HG02623 (cell line): ENCODE measurements at regions not wholly inside any gene's neighbourhood (a gene's known extent, or its start where the extent isn't known, plus 50 kb on each side); places are given as distances from the start of the nearest gene placed in this dataset.
"Not testable (repeated sequence)": the region's sequence is repeated elsewhere in the genome, so short reads cannot be mapped to it uniquely, and the experiment has no call there.

Experiments used
- ATAC-seq: cut with Tn5 transposase; IDR thresholded peaks from one replicate; pipeline ENCODE4 v1.9.1; 2021; ENCODE audit warnings: moderate library complexity; ENCODE audit not compliant: unreplicated experiment

DNA sequence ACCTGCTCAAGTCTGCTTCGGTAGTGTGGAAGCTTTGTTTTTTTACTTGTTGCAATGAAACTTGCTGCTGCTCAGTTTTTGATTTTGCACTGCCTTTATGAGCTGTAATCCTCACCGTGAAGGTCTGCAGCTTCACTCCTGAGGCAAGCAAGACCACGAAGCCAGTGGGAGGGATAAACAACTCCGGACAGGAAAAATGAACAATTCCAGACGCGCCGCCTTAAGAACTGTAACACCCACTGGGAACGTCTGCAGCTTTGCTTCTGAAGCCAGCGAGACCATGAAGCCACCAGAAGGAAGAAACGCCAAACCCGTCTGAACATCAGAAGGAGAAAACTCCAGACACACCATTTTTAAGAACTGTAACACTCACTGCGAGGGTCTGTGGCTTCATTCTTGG, 245.7 kb upstream of the REG3G start:
- no peak for ATAC-seq

DNA sequence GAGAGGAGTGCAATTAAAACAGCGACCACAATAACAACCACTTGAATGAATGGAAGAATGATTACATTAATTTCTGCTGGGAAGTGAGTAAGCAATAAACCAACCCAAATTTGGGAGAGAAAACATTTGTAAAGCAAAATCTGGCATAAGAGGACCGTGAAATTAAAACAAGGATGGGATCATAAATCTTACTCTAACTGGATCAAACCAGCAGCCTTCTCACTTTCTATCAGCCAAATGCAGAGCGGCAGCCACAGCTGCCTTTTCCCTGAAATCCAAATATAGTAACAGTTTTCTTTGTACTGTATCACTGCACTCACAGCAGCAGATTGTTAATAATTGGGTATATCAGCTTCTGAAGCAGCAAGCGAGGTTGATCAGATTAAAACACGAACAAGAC, 245.2 kb upstream of the REG3G start:
- ATAC-seq = no peak

DNA sequence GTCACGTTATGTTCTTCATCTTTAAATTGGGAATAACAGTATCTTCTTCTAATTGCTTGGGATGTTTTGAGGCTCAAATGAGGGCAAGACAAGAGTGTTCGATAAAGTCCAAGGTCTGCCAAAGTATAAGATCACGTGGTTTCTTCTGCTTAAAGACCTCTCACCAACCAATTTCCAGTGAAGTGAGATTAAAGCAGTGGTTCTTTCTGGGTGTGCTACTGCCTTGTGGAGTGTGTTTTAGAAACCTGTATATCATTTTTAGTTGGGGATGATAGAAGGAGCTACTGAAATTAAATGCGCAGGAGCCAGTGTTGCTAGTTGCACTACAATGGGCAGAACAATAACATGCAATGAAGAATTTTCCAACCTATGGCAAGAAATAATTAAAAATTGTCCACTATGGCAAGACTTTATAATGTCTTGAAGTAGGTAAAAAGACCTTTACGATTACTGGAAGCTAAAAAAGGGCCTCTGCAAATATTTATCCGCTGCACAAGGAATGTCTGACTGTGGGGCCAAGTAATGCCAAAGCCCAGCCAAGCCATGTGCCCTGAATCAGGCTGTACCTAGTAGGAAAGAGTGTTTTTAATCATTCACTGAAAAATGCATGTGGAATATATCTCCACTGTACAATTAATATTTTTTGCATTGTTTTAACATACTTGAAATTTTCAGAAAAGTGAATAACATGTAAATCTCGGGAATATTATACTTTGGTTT, 244.5 kb upstream of the REG3G start:
- no peak for ATAC-seq

DNA sequence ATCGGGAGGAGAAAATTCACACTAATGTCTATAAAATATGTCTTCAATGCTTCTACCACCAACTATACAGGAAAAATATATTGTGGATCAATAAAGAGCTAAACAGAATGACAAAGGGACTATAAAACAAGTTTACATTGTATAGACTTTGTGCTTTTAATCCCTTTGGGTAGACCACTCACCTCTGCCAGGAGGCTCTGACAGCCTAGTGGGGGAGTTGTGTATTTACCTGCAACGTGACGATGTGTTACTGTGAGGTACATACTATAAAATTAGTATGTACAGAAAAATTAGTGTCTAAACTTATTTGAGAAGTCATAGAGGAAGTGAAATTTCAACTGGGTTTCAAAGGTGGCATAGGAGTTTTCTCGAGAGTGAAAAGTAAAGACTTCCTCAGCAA, 243.3 kb upstream of the REG3G start:
- no peak for ATAC-seq

DNA sequence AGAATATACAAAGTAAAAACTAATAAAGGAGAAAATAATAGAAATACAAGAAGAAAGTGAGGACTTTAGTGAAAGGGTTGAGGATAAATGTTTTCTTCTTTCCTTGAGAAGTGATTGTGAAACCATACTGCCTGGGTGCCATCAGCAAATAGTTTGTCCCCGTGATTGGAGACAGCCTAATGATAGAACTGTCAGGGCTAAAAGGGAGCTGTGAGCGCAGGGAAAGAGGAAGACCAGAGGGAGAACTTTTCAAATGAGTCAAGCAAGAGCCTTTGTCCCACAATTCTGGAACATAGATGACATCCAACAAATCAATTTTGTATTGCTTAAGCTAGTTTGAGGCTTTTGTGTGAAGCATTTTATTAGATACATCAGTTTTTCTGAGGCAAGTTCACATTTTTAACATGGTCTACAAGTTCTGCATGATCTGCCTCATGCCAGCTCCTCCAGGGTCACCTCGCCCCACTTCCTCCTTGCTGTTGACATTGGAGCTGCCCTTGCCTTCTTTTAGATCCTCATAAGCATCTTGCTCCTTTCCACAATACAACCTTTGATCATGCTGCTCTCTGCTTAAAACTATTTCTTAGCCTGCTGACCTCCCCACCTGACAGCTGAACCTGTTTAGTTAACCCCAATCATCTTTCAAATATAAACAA, 213.4 kb upstream of the REG3G start:
- no peak for ATAC-seq

DNA sequence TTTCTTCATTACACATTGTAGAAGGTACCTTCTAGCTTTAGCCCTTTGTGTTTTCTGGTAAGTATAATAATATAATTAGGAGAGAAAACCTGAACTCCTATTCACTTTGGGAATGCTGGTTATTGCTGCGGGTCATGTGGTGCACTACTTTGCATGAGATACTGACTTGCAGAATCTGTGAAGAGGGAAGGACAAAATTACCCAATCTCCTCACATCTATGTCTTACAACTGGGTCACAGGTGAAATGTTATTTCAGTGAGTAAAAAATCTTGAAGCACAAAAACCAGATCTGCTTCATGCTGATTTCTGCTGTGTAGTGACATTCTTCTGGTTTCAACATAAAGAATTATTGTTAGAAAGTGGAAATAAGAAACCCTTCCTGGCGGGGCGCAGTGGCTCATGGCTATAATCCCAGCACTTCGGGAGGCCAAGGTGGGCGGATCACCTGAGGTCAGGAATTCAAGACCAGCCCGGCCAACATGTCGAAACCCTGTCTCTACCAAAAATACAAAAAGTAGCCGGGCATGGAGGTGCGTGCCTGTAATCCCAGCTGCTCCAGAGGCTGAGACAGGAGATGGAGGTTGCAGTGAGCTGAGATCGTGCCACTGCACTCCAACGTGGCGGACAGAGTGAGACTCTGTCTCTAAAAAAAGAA, 211.0 kb upstream of the REG3G start:
- no peak for ATAC-seq

DNA sequence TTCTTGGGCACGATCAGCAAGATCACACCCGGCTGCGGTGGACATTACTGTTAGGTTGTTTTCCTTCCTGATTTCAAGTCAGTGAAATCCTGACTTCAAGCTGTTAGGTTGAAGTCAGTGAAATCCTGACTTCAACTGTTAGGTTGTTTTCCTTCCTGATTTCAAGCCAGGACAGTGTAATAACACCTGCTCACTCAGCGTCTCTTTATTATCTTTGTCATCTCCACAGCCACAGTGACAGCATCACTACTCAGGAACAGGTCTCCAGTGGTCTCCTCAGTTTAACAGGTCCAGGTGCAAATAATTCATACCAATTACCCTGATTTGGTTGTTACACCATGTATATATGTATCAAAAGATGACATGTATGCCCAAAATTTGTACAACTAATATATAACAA, 208.1 kb upstream of the REG3G start:
- no peak for ATAC-seq

DNA sequence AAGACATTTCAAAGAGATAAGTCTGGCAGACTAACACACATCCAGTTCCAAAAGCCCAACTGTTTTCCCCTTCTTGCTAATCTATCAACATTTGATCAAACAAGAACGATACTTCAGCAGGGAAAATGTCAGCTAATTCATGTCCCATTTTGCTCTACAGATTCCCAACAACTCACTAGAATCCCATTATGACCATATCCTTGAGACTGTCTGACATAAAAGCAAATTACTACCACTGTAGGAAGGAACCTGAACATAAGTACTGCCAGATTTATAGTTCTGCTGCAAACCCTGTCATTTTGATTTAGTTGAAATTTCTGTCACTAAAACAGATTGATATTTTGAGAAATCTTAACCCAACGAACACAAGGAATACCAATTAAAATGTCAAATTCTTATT, 193.0 kb upstream of the REG3G start:
- ATAC-seq = no peak

DNA sequence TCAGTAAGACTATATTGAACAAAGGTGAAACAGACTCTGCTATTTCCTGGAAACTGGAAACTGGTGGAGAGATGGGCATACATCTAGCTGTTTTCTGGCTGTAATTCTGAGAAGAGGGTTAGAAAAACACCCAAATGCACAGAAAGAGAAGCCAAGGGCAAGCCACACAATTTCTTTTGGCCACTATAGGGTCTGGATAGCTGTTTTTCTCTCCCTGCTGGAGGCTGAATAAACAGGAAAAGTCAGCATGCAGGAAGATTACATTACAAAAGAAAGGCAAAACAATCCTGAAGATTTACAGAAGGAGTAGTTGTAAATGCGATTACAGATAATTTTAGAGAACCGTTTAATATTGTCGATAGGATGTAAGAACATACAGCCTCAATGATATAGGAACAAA, 186.2 kb upstream of the REG3G start:
- no peak for ATAC-seq

DNA sequence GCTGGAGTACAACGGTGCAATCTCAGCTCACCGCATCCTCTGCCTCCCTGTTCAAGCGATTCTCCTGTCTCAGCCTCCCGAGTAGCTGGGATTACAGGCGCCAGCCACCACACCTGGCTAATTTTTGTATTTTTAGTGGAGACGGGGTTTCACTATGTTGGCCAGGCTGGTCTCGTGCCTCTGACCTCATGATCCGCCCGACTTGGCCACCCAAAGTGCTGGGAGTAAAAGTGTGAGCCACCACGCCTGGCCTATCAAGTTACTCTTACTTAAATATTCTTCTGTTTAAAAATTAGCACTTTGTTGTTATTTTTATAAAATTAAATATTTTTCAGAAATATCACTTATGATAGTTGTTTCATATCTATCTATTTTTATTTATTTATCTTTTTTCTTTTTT, 185.2 kb upstream of the REG3G start:
- ATAC-seq = not testable (repeated sequence)

DNA sequence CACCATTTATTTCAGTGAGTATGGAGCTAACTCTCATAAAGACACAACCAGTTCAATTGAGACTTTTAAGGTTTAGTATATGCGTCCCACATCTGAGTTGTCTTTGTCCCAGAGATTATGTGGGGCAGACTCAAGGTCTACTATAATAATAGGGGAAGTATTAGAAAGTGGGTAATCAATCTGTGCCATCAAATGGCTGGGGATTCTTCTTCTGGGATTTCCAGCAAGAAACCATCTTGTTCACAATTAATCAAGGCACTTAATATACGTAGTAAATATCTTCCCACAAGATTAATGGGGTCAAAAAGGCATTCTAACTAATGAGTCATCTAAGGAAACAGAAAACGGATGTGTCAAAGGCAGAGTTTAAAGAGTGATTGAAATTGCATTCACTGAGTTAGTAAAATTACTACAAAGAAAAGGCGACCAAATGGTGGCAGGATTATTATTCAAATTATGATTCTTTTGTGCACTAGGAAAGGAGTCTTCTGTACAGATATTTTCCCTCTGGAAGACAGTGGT, 179.8 kb upstream of the REG3G start:
- no peak for ATAC-seq

DNA sequence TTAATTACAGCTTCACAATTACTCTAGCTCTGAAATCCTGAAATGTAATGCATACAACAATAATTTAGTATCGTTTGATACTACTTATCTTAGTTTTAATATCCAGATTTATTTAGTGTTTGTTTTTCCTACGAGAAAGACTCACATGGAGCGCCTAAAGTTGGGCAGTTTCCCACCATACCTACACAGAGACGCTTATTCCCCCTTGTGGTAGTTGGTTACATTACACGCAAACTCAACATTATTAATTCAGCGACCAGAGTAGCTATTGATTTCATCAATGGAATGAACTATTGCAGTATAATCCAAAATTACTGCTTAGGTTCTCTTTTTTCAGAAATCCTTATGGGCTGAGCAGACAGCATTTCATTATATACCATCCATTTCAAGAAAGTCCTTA, 164.0 kb upstream of the REG3G start:
- ATAC-seq = peak; percentile 61

DNA sequence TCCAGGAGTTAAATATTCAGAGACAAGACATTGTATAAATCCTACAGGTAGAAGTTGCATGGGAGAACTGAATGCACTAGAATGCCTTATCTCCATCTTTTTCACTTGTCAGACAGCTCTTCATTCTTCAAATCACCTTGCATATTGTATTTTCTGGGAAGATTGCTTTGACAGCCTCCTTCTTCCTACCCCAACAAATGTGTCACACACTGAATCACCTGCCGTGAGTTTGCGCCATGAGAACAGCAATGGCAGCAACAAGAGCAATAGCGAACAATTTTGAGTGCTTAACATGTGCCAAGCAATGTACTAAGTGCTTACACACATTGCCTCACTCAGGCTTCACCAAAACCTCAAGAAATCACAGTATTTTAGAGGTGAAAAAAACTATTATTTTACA, 161.3 kb upstream of the REG3G start:
- ATAC-seq = no peak

DNA sequence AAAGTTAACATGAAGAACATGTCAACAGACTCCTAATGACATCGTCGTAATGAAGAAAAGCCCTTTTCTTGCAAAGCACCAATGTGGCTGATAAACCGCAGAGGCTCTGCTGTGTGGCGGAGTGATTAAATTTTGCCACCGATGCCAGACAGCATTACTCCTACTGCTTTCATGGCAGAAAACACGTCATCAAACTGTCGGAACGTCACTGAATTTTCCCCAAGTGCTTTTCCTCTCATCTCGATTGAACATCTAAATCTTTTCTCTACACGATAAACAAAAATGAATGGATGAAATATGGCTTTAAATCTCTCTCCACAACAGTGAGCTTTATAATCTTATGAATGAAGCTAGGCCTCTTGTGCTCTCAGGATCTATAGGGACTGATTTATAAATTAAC, 159.8 kb upstream of the REG3G start:
- ATAC-seq = no peak

DNA sequence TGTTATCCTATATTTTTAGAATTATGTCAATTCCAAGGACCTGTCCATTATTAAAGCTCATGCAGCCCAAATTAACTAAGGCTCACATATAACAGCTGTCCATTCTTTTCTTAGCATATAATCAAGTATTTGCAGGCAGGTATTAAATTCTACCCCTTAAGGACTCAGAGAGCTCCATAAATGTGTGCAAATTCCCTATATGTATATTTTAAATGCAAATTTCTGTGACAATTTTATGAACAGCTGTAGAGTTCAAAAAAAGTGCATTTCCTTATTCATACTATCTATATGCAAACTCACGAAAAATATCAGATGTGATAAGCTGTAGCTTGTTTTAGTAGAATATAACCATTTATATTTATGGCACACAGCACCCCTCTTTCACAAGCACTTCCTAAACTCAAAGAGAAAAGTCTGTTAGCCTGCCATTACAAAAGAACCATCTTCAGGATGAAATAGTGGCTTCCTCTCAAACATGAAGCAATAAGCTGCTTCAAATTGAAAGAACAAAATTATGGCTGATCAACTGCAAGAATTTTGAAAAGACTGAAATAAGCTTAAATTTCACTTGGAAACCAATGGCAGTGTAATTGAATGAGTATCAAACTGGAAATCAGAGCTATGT, 155.0 kb upstream of the REG3G start:
- ATAC-seq = no peak

DNA sequence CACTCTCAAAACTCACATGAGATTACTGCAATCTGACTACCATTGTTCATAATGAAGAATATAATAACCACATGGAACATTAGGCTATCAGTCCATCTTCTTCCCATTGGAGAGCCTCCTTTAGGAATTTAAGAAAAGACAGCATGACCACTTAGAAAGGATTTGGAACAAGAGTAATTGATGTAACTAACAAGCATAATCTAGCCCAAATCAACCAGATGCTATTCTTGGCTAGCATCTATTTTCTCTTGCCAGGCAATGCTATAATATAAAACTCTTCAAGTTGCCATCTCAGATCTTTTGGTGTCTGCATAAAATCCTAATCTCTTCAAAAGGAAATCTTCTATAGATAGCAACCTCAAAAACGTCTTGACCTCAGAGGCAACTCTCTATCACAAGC, 152.0 kb upstream of the REG3G start:
- no peak for ATAC-seq

DNA sequence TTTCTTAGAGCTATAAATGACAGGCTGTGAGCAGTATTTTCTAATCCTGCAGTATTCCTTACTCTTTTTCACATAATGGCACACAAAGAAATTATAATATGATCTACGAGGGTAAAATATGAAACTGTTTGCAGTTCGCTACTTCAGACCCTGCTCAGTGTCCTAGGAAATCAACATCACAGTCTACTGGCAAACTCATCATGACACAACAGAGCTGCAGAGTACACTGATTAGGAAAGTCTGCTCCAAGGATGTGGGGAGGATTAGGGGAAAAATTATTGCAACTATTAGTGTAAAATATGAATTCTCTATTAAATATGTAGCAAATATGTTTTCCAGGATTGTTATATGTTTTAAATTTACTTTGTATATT, 149.2 kb upstream of the REG3G start:
- ATAC-seq = no peak

DNA sequence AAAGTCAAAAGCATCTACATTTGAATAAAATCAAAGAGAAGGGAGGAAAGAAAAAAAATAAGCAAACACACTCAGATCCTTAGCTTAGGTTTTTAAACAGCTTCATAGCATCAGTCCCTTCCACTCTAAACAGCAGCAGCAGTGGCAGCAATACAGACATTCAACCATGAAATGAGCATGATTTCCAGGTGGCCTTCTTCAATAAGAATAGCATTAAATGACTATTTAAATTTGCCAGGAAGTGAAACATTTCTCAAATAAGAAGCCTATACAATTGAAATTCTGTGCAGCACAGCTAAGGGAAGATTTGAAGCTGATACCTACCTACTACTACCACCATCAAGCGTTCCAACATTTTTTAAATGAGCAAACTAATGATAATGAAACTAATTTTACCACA, 138.1 kb upstream of the REG3G start:
- ATAC-seq = no peak

DNA sequence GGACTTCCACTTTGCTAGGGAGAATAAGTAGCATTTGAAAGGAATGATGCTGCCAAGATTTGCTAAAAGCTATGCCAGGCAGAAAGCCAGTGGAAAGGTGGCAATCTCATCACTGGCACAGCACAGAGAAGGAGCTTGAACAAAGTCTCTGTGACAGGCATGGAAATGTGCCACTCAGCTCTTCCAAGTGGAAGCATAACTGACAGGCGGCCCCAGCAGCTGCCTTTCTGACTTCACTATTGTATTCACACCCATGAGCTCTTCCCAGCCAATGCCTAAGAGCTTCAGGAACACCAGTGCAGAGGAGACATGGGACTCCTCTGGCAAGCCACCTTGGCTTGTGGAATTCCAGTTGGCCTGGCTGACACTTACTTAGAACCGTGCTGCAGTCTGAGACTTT, 134.6 kb upstream of the REG3G start:
- no peak for ATAC-seq

DNA sequence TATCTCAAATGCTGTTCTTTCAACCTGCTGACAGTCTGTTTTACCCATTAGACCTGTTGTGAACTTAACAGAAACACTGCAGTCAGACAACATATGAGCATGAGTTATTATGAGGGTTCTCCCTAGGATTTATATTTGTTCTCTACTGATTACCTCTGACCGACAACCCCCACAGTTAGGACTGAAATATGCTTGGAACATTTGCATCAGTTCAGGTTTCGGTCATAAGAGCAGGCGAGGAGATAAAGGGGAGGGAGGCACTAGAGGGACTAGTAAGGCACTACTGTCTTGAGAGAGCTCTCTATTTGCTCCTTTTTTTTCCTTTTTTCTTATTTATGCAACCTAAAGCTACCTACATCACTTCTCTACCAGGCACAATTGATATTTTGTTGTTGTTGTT, 133.2 kb upstream of the REG3G start:
- no peak for ATAC-seq

DNA sequence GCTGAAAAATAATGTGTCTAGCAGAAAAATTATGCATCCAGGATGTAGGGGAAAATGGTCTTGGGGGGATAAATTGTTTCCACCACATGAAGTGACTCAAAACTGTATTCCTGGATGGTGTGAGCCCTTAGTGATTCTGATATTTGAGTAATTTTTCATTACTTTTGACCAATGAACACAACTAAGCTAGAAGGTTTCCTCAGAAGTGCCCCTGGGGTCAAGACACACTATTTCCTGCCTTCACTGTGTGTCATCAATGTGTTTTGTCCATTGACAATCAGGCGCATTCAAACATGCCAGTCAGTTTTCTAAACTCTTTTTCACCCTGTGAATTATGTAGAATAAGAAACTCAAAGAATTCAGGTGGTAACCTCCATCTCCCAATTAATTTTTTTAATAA, 130.5 kb upstream of the REG3G start:
- no peak for ATAC-seq

DNA sequence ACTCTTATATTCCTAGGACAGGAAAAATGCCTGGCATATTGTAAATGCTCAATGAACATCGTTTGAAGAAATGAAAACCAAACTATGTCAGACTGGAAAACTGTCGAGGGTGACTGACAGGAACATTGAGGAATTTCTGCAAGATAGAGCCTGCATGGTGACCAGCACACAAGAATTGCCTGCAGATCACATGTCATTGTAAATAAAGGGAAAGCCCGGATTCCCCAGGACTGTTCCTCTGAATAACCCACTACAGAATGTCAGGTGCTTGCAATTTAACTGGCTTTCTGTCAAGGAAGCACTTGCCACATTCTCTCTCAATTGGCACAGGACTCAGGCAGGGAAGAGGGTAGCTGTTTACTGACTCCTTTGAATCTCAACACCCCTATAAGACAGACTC, 129.0 kb upstream of the REG3G start:
- ATAC-seq = no peak
